ENCODE measurements at regions not wholly inside any gene's neighbourhood (a gene's known extent, or its start where the extent isn't known, plus 50 kb on each side); places are given as distances from the start of the nearest gene placed in this dataset.
"Not testable (repeated sequence)": the region's sequence is repeated elsewhere in the genome, so short reads cannot be mapped to it uniquely, and the experiment has no call there.

- no peak overlapping the region for H3K4me3 ChIP-seq (ENCODE audit: low read depth, low read length)
- TF ChIP-seq CTCF (IDR thresholded peaks at IDR 0.05; ENCODE audit: insufficient read depth, low read depth, low read length): no peak
- DNase-seq (ENCODE audit: low read depth): peak; percentile 56
Observed at GRCh38 chr6:145147981-145148749, 587.2 kb downstream of the EPM2A start.

GRCh38 chr6:145148776-145149175 lies 586.5 kb downstream of the EPM2A start:
- TF ChIP-seq CTCF (IDR thresholded peaks at IDR 0.05; ENCODE audit: insufficient read depth, low read depth, low read length): no peak
- H3K4me3 ChIP-seq (ENCODE audit: low read depth, low read length): no peak overlapping the region
- no peak for DNase-seq (ENCODE audit: low read depth)

GRCh38 chr6:145151624-145152023 lies 583.7 kb downstream of the EPM2A start:
- H3K4me3 ChIP-seq (ENCODE audit: low read depth, low read length): no peak overlapping the region
- no peak for DNase-seq (ENCODE audit: low read depth)
- TF ChIP-seq CTCF (IDR thresholded peaks at IDR 0.05; ENCODE audit: insufficient read depth, low read depth, low read length): no peak

- no peak overlapping the region for H3K4me3 ChIP-seq (ENCODE audit: low read depth, low read length)
- no peak for DNase-seq (ENCODE audit: low read depth)
- no peak for TF ChIP-seq CTCF (IDR thresholded peaks at IDR 0.05; ENCODE audit: insufficient read depth, low read depth, low read length)
Observed at GRCh38 chr6:145153495-145153894, 581.8 kb downstream of the EPM2A start.

- no peak overlapping the region for H3K4me3 ChIP-seq (ENCODE audit: low read depth, low read length)
- no peak for TF ChIP-seq CTCF (IDR thresholded peaks at IDR 0.05; ENCODE audit: insufficient read depth, low read depth, low read length)
- DNase-seq (ENCODE audit: low read depth): no peak
Observed at GRCh38 chr6:145155411-145155810, 579.9 kb downstream of the EPM2A start.

DNA sequence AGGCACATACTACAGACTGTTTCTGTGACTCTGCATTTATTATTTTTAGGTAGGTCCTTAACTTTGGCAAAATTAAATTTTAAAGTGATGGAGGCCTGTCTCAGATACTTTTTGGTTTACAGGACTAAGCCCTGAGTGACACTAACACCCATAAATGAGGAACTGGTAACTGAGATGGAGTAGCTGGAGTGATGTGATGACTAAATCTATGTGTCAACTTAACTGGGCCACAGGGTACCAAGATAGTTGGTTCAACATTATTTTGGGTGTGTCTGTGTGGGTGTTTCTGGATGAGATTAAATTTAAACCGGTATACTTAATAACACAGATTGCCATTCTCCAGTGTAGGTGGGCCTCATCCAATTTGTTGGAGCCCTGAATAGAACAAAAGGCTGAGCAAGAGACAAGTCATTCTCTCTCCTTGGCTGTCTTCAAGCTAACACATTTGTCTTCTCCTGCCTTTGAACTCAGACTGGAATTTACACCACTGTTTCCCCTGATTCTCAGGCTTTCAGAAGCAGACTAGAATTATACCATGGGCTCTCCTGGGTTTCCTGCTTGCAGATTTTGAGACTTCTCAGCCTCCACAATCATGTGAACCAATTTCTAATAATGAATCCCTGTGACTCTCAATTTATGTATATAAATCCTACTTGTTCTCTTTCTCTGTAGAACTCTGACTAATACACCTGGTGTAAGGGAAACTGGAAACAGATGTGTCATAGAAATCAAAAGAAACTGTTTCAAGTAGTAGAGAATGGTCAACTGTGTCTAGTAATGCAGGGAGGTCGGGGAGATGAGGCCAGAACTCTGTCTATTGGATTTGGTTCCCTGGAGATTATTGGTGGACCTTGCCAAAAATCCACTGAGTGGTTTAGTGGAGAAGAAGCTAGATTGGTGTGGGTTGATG lies 579.2 kb downstream of the EPM2A start:
- no peak for TF ChIP-seq CTCF (IDR thresholded peaks at IDR 0.05; ENCODE audit: insufficient read depth, low read depth, low read length)
- no peak for DNase-seq (ENCODE audit: low read depth)
- H3K4me3 ChIP-seq (ENCODE audit: low read depth, low read length): no peak overlapping the region

- H3K4me3 ChIP-seq (ENCODE audit: low read depth, low read length); DNase-seq (ENCODE audit: low read depth): not testable (repeated sequence)
Observed at GRCh38 chr6:145158636-145159035, 576.7 kb downstream of the EPM2A start.

Data from fibroblast of villous mesenchyme (primary cell).